GM12873 (cell line): ENCODE measurements at regions not wholly inside any gene's neighbourhood (a gene's known extent, or its start where the extent isn't known, plus 50 kb on each side); places are given as distances from the start of the nearest gene placed in this dataset.

Experiments used
- TF ChIP-seq, protein P1 (sequence below): IDR thresholded peaks from 2 replicates; pipeline ENCODE4 v1.5.1; 2012; ENCODE audit warnings: low read depth, mild to moderate bottlenecking, moderate library complexity, low read length, control low read depth; ENCODE audit not compliant: insufficient read depth; ENCODE audit errors: missing control alignments

DNA sequence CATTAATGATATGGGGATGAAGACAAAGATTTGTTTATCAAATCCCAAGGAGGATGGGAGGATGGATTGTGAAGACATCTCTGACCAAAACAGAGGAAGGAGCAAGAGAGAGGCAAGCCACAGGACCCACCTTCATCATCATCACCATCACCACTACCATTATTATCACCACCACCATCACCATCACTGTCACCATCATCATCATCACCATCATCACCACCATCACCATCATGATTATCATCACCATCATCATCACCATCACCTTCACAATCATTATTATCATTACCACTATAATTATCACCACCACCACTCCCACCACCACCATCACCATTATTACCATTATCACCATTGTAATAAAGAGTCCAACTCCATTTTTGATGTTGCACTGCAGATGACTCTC lies 482.5 kb downstream of the PTPRU start:
- TF ChIP-seq, protein P1, sequence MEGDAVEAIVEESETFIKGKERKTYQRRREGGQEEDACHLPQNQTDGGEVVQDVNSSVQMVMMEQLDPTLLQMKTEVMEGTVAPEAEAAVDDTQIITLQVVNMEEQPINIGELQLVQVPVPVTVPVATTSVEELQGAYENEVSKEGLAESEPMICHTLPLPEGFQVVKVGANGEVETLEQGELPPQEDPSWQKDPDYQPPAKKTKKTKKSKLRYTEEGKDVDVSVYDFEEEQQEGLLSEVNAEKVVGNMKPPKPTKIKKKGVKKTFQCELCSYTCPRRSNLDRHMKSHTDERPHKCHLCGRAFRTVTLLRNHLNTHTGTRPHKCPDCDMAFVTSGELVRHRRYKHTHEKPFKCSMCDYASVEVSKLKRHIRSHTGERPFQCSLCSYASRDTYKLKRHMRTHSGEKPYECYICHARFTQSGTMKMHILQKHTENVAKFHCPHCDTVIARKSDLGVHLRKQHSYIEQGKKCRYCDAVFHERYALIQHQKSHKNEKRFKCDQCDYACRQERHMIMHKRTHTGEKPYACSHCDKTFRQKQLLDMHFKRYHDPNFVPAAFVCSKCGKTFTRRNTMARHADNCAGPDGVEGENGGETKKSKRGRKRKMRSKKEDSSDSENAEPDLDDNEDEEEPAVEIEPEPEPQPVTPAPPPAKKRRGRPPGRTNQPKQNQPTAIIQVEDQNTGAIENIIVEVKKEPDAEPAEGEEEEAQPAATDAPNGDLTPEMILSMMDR = no peak

DNA sequence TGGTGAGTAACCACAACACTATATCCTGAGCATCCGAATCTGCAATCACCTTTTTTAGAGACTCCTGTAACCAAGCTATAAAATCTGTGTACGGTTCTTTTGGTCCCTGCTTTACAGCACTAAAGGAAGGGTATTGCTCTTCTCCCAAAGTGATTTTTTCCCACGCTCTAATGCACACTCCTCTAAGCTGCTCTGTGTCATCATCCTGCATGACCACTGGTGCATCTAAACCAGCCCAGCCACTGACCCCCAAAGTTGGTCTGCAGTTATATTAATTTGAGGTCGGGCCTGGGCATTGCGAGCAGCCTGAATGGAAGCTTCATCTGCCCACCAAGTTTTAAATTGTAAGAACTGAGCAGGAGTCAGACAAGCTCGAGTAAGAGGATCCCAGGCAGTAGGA lies 480.0 kb downstream of the PTPRU start:
- TF ChIP-seq, protein P1 = no peak

DNA sequence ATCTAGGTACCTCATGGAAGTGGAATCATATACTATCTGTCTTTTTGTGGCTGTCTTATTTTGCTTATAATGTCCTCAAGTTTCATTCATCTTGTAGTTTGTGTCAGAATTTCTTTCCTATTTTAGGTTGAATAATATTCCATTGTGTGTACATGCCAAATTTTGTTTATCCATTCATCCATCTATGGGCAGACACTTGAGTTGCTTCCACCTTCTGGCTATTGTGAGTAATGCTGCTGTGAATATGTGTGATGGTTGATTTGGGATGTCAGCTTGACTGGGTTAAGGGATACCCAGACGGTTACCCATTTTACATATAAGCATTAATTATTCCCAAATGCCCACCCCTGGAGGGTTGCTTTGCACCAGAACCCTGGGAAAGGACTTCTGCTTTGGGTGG lies 477.5 kb downstream of the PTPRU start:
- TF ChIP-seq, protein P1 = peak; percentile 20

DNA sequence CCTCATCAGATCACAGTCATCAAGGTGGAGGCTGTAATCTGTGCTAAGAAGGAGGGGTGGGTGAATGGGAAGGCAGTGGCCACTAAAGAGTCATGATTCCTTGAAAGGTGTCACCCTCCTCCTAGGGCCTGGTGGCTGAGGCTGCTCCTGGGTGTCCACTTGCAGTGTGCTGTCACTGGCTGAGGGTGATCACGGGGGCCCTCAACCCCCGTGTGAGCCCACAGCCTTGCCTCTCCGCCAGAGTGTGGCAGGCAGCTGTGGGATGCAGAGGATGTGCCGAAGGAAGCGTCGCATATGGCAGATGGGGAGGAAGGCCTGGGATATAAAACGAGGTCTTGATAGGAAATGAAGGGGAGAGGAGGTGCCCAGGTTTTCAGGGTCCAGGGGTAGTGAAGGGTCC lies 476.5 kb downstream of the PTPRU start:
- TF ChIP-seq, protein P1 = no peak

DNA sequence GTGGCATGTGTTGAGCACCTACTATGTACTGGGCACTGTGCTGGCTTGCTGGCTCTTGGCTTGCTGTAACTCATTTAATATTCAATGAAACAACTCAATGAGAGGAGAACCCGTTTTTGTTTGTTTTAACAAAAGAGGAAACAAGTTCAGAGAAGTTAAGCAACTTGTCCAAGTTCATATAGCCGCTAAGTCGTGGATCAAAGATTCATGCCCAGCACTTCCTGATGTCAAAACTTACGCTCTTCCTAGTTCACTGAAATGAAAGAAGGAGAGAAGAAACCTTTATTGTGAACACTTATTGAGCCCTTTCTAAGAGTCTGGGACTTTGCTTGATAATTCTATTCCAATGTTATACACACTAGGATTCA lies 475.9 kb downstream of the PTPRU start:
- TF ChIP-seq, protein P1 = no peak

DNA sequence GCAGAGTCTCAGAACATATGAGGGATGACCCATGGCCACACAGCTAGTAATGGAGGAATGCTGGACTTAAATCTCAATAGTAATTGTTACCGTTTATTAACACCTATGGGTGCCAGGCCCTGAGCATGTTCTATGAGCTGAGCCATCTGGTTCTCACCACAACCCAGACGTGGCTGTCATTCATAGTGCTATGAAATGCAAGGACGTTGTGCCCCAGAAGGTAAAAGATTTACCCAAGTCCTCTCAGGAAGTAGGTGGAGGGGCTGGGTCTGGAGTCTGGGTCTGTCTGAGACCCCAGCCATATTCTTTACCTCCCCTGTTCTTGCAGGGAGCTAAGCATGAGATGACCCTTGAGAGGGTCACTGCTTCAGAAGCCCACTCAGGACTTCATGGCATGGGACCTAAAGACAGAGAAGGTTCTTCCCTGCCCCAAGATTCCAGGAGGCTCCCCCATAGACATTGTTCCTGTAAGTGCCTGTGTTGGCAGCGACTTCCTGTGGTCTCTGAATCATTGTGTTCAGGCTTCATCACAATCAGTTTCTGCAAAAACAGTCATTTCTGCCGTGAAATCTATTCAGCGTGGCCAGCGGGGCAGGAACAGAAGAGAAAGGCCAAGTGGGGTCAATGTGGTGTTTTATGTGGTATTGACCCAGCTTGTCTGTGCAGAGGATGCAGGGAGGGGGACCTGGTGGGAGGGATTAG lies 475.4 kb downstream of the PTPRU start:
- TF ChIP-seq, protein P1 = no peak

DNA sequence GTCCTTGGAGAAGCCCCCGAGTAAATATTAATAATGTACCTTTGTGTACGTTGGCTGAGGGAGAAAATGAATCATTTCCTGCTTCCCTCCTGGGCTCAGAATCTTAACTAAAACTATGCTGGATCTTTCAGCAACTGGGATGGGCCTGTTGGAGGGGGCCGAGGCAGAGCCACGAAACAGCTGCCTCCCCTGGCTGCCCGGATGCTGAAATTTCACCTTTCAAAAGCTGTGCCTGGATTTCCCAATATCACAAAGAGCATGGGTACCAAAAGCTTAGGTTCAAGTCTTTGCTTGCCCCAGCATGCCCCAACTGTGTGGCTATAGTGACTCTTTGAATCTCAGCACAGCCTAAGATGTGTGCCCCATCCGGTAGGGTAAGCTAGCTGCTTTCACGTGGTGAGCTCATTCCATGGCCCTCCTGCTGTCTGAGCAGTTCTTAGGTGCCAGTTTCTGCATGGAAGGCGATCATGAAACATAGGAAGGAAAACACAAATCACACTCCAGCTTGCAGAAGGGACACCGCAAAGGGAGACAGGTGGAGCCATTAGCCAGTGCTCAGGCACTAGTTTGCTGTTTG lies 473.5 kb downstream of the PTPRU start:
- TF ChIP-seq, protein P1 = no peak
